A673 (cell line): ENCODE measurements at regions not wholly inside any gene's neighbourhood (a gene's known extent, or its start where the extent isn't known, plus 50 kb on each side); places are given as distances from the start of the nearest gene placed in this dataset.

ENCODE experiments used
- EZH2 ChIP-seq: fragments of 200-600 bp; sonication (generic); IDR thresholded peaks from 2 replicates; pipeline ENCODE4 v1.6.1; 2017; ENCODE audit warnings: borderline replicate concordance, low read depth, mild to moderate bottlenecking, mixed read lengths, antibody characterized with exemption, low read length; ENCODE audit not compliant: poor library complexity, severe bottlenecking
- TF ChIP-seq, protein P1 (sequence below): fragments of 300-800, 200-600 bp; sonication (generic); conservative IDR thresholded peaks from 2 replicates; pipeline ENCODE4 v1.5.1; 2017; ENCODE audit warnings: low read depth, mild to moderate bottlenecking, antibody characterized with exemption, low read length, moderate library complexity, mixed read lengths

DNA sequence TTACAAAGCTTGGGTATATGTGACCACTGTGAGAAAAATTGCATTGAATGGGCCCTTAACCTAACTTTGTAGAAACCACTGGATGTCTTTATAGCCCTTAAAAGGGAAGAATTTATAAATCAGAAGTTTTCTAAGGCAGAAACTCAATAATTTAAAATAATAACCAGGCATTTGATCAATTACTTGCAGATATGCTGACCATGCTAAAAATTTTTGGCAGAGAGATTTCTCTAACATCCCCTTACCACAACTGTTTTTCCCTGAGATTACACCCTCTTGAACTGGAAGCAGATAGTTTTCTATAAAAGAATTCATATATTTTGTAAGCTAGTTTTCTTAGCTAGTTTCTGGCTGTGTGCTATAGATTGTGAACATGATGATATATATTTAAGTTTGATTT is 428.3 kb downstream of the KIF4B start:
- TF ChIP-seq, protein P1, sequence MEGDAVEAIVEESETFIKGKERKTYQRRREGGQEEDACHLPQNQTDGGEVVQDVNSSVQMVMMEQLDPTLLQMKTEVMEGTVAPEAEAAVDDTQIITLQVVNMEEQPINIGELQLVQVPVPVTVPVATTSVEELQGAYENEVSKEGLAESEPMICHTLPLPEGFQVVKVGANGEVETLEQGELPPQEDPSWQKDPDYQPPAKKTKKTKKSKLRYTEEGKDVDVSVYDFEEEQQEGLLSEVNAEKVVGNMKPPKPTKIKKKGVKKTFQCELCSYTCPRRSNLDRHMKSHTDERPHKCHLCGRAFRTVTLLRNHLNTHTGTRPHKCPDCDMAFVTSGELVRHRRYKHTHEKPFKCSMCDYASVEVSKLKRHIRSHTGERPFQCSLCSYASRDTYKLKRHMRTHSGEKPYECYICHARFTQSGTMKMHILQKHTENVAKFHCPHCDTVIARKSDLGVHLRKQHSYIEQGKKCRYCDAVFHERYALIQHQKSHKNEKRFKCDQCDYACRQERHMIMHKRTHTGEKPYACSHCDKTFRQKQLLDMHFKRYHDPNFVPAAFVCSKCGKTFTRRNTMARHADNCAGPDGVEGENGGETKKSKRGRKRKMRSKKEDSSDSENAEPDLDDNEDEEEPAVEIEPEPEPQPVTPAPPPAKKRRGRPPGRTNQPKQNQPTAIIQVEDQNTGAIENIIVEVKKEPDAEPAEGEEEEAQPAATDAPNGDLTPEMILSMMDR: no peak
- no peak for TF ChIP-seq EZH2
